GM18519 (cell line): ENCODE measurements at regions not wholly inside any gene's neighbourhood (a gene's known extent, or its start where the extent isn't known, plus 50 kb on each side); places are given as distances from the start of the nearest gene placed in this dataset.

Source experiments
- ATAC-seq: cut with Tn5 transposase; IDR thresholded peaks from one replicate; pipeline ENCODE4 v1.9.1; 2021; ENCODE audit warnings: mild to moderate bottlenecking, moderate library complexity; ENCODE audit not compliant: unreplicated experiment, low FRiP score

DNA sequence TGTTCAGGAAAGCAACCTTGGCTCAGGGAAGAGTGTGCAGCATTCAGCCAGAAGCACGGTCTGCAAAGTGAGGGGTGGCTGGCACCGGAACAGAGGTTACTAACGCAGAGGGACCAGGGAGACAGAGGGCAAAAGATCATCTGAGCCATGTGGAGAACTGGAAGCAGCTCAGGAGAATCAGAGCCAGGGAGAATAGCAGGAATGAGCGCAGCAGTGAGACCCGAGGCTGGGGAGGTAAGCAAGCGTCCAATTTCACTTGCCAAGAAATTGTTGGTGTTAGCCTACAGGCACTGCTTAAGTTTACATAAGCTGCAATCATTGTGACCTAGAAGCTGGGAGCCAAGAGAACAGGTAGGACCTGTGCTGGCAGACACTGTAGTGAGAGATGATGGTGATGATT, 372.6 kb upstream of the POU3F3 start:
- no peak for ATAC-seq

DNA sequence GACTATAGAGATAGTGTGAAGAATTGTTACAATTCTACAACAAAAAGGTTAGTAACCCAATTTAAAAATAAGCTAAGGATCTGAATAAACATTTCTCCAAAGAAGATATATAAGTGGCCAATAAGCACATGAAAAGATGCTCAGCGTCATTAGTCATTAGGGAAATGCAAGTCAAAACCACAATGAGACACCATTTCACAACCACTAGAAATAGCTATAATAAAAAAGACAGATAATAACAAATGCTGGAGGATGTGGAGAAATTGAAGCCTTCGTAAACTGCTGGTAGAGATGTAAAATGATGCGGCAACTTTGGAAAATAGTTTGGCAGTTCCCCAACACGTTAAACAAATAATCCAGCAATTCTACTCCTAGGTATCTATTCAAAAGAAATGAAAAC, 366.5 kb upstream of the POU3F3 start:
- no peak for ATAC-seq

DNA sequence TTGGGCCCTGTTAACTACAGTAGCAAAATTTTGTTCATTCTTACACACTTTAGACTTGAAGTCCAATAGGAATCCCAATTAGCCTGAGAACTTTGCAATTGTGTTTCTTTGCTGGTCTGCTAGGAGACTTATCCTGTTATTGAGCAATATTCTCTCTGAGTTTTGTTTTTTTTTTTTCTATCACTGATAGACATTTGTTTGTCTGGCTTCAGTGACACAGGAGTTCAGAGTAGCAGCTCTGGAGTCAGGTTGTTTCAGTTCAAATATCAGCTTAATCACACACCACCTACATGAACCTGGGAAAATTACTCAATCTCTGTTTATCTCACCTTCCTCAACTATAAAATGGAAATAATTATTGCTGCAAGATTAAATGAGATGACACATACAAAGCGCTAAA, 360.2 kb upstream of the POU3F3 start:
- ATAC-seq: no peak

DNA sequence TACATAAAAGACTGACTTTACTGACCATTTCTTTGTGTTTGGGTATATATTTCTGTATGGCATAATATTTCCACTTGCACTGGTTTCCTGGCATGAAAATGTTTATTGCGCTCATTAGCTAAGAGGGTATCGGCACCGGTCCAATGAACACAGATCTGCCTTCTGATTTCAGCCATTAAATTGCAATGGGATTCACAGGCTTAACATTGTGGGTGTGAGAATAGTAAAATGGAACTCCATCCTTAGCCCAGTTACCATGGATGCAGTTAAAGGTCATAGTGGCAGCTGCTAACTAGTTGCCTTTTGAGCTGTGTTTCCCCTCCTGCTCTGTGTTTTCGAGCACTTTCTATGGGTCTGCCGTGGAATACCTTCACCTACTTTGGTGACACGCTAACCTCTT, 352.6 kb upstream of the POU3F3 start:
- ATAC-seq: no peak

DNA sequence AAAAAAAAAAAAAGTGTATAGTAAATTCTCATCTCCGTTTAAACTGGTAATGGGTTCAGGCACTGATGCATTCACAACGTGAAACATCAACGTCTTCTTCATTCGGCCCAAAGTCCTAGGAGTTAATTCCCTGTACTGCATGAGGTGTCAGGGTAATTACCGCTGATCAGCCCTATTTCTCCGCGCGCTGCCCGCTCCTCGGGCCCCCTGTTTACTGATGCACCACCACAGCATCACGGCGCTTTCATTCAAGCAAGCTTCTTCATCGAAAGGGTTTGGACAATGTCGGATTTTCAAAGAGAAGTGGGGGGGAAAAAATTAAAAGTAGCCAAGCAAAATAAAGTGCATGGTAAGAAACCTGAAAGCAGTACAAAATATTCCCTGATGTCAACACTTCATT, 352.0 kb upstream of the POU3F3 start:
- no peak for ATAC-seq

DNA sequence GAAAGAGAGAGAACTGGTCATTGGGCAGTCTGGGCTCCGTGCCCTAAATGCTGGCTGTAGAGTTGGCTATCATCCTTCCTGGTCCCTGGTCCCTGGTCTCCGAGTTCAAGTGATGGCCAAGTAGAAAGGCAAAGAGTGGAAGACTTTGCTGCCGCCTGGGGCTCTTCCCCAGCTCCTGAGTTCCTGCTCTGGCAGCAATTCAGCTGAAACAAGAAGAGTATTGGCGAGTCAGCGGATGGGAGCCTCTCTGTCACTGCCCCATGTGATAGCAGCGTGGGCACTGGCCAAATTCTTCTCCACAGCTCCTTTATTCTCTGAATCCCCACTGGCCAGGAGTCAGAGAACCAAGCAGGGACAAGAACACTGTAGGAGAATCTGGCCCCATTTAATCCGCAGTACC, 351.0 kb upstream of the POU3F3 start:
- ATAC-seq: no peak

DNA sequence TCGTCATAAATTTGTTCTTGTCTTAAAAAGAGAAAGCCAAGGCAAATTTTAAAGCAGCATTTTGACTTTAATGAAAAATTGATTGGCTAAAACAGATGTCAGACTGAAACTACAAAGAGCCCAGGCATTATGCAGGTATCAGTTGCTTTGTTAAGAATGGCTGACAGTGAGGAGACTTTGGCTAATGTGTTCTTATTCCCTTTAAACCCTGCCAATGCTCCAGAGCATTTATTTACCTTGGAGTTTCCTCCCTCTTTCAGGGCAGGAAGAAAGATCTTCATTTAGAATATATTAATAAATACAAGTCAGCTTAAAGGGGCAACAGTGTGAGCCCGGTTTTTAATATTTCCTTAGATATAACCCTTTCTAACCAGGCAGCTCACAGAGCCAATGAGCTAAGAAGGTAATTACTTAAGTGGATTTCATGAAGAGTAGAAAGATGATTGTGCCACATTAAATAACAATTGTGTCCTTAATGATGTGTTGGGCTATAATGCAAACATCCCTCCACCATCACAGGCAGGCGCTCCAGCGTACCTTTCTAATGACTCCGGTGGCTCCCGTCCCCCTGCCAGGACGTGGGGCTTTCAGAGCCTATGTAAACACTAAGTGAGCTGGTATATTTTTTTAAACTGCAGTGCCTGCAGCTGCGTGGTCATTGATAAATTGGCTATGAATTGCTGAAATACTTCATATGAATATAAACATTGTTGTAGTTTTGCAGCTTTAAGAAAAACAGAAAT, 349.4 kb upstream of the POU3F3 start:
- no peak for ATAC-seq

DNA sequence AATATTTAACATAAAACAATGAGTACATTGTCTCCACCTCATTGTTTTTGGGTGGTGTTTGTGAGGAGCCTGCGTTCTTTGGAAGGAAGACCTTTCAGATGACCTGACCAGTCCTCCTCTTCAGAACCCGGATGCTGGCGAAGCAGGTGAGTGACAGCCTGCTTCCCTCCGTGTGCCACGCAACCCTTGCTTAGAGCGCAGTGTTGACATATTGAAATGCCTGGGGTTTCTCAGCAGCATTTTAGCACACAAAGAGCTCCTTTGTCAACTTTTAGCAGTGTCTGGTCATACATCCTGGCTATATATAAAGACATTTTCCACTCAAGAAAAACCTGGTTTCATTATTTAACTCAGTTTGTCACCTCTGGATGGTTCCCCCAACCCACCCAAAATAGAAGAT, 335.7 kb upstream of the POU3F3 start:
- ATAC-seq: no peak

DNA sequence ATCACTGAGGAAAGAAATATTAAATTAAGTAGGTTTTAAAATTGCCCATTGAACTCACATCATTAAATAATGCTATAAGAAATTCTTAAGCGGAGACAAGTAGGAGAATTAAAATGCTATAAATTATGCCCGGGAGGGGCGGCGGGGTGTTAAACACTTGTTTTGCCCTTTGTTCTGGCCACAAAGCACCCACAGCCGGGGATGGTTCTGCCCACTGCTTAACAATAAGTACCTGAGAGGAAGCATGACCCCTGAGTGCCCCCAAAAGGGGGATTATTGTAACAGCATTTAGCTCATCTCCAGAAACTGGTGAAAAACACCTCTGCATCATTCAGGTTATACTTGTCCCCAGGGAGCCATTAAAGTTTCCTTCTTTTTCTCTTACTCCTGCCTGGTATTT, 332.7 kb upstream of the POU3F3 start:
- no peak for ATAC-seq

DNA sequence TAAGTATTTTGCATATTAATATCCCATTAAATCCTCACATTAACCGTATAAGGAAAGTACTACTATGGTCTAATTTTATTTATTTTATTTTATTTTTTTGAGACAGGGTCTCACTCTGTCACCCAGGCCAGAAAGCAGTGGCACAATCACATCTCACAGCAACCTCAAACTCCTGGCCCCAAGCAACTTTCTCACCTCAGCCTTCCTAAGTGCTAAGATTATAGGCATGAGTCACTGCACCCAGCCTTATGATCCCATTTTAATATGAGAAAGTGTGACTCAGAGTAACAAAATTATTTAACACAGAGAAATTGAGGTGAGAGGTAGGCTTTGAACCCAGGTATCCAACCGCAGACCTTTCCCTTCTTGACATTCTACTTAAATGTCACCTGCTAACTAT, 330.0 kb upstream of the POU3F3 start:
- no peak for ATAC-seq

DNA sequence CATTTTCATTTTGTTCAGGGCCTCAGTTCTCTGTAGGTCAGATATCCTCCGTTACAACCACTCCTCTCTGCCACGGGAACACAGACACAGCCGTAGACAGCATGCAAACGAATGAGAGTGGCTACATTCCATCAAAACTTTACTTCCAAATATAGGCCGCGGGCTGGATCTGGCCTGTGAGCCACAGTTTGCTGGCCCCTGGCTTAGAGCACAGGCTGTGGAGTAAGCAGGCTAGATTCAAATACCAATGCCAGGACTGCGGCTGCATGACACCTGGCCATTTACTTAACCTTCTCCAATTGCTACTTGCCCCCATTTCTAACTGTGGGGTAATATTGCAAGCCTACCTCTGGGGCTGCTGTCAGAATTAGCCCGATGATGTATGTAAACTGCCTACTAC, 325.8 kb upstream of the POU3F3 start:
- no peak for ATAC-seq

DNA sequence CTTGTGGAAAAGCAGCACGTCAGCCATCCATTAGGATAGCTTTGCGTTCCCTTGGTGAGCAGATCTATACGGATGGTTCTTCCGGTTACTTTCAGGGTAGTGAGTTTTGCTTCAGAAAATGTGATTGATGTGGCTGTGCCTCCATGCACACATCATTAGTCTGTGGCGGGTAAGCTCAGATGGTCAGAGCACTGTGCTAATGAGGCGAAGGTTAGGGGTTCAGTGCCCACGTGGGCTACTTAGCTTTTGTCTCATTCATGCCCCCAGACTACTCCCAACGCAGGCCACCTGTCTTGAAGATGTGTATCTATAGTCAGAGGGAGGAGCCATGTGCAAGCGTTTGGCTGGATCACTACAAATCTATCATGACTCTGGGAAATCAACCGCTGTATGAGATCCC, 322.8 kb upstream of the POU3F3 start:
- no peak for ATAC-seq

DNA sequence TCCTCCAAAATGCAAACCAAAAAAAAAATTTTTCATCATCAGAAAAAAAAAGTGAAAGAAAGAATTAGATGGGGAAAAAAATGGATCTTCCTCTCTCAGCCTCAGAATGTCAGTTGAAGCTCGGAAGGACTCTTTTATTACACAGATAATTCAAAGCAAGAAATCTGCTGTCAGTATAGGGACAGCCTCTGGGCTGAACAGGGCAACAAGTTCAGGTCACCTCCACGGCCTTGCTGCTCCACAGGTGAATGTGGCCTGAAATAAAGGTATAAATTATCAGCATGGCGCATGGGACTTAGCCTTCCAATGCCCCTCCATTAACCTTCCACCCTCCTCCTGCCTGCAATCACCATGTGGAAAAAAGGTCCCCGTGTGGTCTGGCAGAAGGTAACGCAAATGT, 316.8 kb upstream of the POU3F3 start:
- ATAC-seq: no peak

DNA sequence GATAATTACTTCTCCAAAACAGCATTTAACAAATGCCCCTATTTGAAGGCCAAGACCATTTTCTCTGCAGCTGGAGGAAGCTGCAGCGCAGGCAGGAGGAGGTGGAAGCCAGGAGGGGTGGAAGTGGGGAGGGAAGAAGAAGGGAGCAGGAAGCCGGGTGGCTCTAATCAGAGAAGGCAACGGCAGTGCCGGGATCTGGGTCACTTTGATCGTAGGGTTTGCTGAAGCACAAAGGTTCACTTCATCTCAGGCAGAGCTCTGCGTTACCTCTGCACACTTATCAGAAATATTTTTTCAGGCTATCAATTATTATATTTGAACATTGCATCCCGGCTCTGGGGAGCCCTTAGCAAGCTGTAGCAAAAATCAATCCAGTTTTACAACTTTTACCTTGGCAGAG, 315.8 kb upstream of the POU3F3 start:
- ATAC-seq: no peak

DNA sequence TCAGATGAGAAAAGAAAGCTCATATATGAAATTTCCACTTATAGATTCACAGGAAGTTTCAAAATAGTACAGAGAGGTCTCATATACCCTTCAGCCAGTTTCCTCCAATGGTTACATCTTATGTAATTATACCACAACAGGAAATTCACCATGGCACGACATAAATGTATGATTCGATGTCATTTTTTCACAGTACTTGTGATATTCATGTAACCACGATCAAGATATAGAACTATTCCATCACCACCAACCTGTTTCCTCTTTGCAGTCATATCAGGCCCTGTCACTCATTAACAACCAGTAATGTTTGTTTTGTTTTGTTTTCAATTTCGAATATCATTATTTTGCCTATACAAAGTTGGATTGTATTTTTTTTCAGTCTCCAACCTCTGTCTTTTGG, 314.3 kb upstream of the POU3F3 start:
- peak; percentile 59 for ATAC-seq

DNA sequence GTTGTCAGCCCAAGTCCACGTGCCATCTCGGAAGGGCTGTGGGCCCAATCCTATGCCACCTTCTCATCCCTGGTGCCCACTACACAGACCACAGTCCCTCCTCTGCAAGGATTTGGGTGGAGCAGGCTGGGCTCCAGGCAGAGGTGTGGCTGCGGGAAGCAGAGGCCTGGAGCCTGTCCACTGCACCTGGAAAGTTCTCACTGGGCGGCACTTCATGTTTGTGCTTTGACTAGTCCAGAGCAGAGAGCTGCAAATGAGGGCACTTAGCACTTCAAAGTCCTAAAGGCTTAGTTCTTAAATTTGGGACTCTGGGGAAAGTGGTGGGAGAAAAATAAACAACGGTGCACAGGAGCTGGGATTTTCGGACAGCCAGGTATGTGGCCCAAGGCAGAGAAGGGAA, 308.9 kb upstream of the POU3F3 start:
- no peak for ATAC-seq

DNA sequence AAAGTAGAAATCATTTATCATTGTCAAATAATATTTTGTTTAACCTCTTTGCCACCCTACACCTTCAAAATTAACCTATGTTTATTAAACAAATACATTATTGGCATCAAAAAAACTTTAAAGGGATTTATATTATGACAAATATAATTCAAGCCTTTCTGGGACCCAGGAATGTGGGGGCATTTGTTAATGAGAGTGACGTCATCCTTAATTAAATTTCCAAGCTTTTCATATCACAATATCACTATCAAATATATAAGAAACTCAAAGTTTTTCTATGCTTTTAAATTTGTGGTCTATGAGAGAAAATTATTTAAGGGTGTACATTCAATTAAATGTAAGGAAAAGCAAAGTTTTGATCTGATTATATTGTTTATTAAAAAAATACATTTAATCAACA, 307.4 kb upstream of the POU3F3 start:
- ATAC-seq: no peak

DNA sequence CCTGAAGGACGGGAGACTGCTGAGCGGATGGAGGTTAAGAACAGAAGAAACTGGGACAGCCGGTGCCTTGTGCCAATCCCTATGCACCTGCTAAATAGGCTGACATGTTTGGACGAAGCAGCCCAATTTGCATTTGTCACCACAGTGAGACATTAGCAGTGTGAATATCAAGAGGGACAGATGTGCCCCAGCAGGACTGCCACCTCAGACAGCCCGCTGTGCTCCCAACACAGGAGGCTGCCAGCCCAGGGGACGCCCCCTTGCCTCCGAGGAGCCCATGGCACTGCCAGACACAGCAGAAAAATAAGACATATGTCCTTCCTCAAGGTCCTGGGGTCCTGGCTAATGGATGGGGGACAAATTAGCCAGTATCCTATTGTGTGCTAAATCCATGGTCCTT, 306.7 kb upstream of the POU3F3 start:
- no peak for ATAC-seq

DNA sequence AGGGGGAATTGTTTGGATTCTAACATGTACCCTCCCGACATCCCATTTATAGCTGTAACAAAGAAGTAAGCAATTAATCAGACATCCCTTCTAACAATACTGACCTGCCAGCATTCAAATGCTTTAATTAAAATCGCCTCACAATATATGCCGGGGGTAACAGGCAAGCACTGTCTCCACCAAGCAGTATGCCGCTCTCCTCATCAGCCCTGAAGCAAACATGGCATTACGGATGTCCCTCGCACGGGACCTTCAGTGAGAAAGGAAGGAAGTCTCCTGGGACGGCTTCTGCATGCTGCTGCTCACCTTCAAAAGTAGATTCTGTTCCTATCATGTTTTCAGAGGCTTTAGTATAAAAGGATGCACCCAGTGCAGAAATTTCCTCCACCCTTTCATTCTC, 292.7 kb upstream of the POU3F3 start:
- ATAC-seq: no peak

DNA sequence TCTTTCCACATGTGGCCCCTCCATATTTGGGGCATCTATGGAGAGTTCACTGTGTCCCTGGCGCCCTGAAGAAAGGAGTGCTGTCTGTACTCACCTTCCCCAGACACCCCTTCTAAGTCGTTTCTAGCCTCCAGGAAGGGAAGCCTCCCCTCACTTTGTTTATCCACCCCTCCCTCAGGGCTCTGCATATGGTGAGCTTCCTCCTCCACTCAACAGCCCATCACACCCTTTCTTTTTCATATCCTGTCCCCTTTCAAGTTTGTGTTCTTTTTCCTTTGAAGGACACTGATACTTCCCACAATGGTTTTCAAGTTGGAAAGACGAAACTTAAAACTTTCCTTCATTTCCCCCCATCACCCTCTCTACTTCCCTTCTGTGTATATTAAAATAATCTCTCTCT, 291.4 kb upstream of the POU3F3 start:
- no peak for ATAC-seq

DNA sequence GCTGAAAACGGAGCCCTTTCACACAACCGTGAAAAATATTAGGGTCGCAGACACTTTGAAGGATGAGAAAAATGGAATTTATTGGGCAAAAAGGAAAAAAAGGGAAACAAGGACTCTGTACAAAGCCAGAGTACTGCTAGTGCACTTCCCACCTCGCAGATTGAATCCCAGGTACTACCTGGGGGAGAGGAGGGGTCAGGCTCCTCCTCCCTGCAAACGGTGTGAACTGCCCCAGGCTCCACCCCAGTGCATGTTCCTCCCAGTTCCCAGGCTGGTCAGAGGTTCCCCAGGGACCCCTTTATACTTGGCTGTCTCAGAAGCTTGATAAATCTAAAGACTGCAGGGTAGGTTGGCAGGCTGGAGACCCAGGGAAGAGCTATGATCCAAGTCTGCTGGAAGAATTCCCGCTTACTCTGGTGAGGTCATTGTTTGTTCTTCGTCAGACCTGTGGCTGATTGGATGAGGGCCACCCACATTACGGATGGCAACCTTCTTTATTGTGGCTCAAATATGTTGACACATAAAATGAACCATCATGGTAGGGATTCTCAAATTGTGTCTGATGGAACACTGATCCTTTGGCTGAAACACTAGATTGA, 290.4 kb upstream of the POU3F3 start:
- ATAC-seq: no peak

DNA sequence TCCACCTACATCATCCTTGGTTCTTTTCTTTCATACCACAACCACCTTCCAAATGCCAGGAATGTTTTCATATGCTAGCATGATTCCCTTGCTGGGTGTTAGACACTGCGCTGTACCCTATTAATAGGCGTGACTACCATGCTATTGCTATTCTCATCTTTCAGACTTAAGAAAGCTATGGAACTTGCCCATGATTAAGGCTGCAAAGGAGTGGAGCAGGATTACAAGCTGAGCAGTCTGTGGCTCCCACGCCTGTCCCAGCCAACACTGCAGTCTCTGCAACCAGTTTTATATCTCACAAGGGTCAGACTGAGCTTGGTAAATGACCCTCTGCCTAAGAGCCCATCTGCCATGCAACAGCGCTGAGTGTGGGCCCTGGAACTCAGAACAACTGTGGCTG, 285.7 kb upstream of the POU3F3 start:
- no peak for ATAC-seq

DNA sequence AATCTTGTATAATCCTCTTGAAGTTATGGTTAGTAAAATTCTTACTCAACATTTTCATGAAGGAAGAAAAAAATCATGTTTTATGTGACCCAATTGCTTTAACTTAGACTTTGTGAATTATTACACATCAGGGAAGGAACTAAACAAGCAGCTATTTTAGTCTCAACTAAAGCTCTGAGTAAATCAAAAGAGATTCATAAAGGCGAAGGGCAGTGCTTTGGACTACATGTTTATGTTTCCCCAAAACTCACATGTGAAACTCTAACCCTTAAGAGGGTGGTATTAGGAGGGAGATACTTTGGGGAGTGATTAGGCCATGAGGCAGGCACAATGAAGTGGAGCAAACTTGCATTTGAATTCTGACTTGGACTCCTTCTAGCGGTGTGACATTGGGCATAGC, 283.7 kb upstream of the POU3F3 start:
- ATAC-seq: no peak
